ENCODE measurements at regions not wholly inside any gene's neighbourhood (a gene's known extent, or its start where the extent isn't known, plus 50 kb on each side); places are given as distances from the start of the nearest gene placed in this dataset.
"Not testable (repeated sequence)": the region's sequence is repeated elsewhere in the genome, so short reads cannot be mapped to it uniquely, and the experiment has no call there.

- no peak for DNase-seq (ENCODE audit: extremely low read depth, low read depth, low spot score)
Observed at GRCh38 chr6:97669191-97670031, 386.4 kb upstream of the MMS22L start.

DNA sequence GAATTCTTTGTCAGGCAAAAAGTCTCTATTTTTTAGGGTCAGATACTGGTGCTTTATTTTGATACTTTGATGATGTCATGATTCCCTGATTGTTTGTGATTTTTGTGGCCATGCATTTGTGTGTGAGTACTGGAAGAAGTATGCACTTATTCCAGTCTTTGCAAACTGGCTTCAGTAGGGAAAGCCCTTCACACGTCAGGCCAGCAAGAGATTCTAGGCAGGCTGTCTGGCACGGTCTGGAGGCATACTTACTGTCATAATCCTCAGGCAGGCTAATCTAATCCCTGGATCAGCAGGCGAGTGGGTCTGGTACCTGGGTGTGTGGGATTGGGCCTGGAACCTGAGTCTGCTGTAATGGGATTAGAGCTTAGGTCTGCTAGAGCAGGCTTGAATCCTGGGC is 391.8 kb upstream of the MMS22L start:
- no peak for DNase-seq (ENCODE audit: extremely low read depth, low read depth, low spot score)

DNA sequence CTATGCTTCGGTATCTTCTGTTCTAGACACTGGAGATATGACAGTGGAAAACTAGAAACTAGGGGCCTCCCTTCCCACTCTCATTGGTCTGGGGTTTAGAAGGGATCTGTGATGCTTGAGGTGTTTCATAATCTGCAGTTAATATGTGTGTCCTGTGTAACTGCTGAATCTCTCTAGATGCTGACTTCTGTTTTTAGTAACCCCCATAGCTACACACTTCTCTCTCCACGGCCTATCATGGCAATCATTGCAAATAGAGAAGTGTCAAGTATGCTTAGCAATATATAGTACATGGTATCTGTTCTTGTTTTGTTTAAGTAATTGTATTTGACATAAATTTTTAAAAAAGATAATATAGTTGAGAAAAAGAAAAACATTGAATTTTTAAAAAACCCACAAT is 394.6 kb upstream of the MMS22L start:
- DNase-seq (ENCODE audit: extremely low read depth, low read depth, low spot score): no peak

- DNase-seq (ENCODE audit: extremely low read depth, low read depth, low spot score): no peak
Observed at GRCh38 chr6:97687916-97688315, 404.9 kb upstream of the MMS22L start.

- DNase-seq (ENCODE audit: extremely low read depth, low read depth, low spot score): no peak
Observed at GRCh38 chr6:97689078-97689754, 406.2 kb upstream of the MMS22L start.

DNA sequence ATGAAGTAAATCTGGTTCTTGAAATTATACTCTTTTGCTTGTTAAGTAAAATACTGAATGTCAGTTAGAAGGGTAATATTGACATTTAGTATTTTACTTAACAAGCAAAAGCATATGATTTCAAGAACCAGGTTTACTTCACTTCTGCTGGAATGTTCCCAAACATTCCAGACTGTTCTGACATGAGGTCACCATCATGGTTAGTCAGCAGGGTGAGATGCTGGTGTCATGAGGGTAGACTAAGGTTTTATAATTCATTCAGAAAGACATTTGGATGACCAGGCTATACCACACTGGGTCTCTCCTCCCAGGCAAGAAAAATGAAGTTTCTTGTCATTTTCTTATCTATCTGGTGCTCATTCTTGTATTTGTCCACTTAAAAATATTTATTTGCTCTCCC is 414.4 kb upstream of the MMS22L start:
- no peak for DNase-seq (ENCODE audit: extremely low read depth, low read depth, low spot score)

- no peak for DNase-seq (ENCODE audit: extremely low read depth, low read depth, low spot score)
Observed at GRCh38 chr6:97701801-97702200, 418.8 kb upstream of the MMS22L start.

- no peak for DNase-seq (ENCODE audit: extremely low read depth, low read depth, low spot score)
Observed at GRCh38 chr6:97702248-97702647, 419.2 kb upstream of the MMS22L start.

DNA sequence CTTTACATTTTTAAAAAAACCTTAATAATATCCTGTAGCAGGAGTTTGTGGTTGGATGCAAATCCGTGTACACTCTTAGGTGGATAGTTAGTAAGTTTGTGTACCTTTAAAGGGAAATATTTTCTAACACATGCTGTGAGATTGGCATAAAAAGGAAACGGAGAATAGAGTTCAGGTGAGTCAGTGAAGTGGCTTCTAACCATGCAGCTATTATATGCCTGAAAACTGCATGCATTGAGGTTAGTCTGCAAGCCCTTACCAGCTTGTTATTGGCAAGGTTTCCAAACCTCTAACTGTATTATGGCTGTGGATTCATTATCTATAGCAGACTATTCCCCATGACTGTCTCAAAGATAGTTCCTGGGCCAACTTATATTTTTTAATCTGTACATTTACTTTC is 420.6 kb upstream of the MMS22L start:
- no peak for DNase-seq (ENCODE audit: extremely low read depth, low read depth, low spot score)

DNA sequence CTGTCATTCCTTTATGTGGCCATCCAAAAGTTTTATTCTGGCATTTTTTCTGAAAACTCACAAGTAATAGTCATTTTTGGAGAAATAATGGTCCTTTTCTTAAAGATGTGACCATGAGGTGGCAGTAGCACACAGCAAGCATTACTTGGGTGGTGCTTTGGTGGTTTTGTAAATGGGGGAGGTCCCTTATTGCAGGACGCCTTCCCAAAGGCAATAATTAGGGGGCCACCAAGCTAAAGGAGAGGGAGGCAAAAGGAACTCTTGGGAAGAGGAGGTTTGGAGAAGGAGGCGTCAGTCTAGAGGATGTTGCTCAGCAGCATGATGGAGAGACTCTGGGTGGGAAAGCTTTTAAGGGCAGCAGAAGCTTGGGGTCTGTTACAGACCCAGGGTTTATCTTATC is 422.6 kb upstream of the MMS22L start:
- DNase-seq (ENCODE audit: extremely low read depth, low read depth, low spot score): no peak

DNA sequence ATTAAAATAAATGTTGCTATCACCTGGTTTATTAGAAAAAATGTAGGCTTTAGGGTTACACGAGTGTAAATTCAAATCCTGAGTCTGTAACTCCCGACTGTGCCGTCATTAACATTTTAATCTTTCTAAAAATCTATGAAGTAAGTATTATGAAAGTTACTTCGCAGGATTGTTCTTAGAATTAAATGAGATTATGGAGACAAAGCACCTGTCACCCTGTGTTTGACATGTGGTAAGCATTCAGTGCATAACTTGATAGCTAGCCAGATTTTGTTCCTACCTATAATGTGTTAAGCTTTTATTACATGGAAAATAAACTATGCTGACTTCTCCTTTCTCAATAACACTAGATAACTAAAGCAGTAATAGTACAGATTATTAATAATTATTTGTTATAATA is 429.7 kb upstream of the MMS22L start:
- DNase-seq (ENCODE audit: extremely low read depth, low read depth, low spot score): no peak

DNA sequence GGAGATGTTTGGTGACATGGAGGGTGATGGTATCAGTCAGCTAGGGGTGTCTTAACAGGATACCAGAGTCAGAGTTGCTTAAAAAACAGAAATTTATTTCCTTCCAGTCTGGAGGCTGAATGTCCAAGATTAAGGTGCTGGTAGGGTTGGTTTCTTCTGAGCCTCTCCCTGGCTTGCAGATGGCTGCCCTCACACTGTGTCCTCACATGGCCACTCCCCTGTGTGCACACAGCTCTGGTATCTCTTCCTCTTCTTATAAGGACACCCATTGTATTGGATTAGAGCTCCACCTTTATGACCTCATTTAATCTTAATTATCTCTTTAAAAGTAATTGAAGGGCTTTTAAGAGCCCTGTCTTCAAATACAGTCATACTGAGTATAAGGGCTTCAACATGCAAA is 431.8 kb upstream of the MMS22L start:
- DNase-seq (ENCODE audit: extremely low read depth, low read depth, low spot score): no peak

DNA sequence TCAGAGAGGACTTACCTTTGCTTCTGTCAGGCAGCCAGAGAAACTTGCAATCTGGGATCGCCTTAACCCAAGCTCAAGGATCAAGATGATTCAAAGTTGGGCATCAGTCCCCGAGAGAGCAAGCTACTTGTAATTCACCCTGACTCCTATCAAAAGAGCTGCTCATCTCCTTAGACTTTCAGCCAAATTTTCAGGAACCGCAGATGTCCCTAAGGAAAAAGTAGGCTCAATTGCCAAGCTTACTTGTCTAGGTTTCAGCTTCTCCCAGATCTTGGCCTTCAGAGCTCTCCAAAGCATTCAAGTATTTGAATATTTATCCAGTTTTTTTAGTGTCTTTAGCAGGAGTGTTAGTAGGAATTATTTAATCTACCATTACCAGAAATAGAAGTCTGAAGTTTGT is 434.1 kb upstream of the MMS22L start:
- no peak for DNase-seq (ENCODE audit: extremely low read depth, low read depth, low spot score)

GRCh38 chr6:97726378-97726777 is 443.4 kb upstream of the MMS22L start:
- DNase-seq (ENCODE audit: extremely low read depth, low read depth, low spot score): no peak

GRCh38 chr6:97732045-97732444 is 449.0 kb upstream of the MMS22L start:
- DNase-seq (ENCODE audit: extremely low read depth, low read depth, low spot score): no peak

DNA sequence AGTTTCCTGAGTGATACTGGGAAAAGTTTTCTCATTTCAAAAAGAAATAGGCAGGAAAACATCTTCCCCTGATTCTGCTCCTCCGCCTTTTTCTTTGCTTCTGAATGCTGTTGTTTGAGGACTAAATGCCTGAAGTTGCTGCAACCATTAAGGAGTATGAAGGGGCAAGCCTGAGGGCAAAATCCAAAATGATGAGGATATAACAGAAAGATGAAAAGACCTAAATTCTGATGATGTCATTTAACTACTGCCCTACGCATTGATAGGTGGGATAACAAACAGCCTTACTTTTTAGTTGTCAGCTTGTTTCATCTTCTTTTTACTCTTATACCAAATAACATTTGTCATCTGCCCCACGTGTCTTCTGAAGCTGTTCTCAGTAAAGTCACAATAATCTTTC is 474.6 kb upstream of the MMS22L start:
- no peak for DNase-seq (ENCODE audit: extremely low read depth, low read depth, low spot score)

GRCh38 chr6:97765461-97765860 is 482.4 kb upstream of the MMS22L start:
- DNase-seq (ENCODE audit: extremely low read depth, low read depth, low spot score): no peak

- no peak for DNase-seq (ENCODE audit: extremely low read depth, low read depth, low spot score)
Observed at GRCh38 chr6:97771372-97771771, 488.4 kb upstream of the MMS22L start.

DNA sequence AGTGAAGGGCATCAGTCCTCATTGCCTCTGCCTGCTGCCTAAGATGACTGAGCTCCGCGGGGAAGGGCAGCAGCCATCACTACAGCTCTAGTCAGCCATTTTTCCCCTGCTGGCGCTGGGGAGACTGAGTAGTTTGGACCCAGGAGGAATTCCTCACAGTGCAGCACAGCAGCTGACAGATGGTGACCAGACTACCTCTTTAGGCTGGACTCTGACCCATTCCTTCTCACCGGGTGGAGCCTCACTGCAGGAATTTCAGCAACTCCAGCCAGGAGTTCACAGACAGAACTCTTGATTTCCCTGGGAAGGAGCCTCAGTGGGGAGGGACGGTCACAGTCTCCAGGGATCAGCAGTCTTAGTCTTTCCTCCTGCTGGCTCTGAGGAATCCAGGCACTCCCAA is 492.0 kb upstream of the MMS22L start:
- DNase-seq (ENCODE audit: extremely low read depth, low read depth, low spot score): no peak

DNA sequence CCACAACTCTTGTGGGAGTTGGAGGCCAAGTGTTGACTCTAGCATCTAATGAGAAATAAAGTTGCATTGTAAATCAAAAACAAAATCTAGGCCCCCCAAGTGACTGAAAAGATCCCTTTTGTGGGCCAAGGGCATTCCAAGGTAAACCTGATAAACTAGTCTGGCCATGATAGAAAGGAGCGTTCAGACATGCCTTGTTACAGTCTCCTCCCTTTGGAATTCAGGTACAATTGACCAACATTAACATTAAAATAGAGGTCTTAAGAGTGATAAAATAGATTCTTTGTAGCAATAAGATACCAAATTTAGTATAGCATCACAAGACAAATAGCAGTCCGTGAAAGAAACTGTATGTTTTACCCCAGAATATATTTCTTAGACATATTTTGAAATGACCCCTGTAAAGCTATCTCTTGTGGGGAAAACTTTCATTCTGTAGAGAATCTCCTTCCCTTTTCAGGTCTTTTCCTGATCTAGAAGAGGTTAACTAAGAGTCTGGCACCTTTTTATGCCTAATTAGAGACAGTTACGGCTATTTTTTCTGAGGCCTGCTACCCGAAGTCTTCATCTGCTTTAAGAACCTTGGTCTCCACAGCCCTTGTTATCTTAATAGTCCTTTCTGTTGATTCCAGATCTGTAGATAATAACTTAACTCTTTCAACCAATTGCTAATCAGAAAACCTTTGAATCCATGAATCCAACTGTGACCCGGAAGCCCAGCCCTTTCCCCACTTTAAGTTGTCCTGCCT is 495.4 kb upstream of the MMS22L start:
- no peak for DNase-seq (ENCODE audit: extremely low read depth, low read depth, low spot score)

DNA sequence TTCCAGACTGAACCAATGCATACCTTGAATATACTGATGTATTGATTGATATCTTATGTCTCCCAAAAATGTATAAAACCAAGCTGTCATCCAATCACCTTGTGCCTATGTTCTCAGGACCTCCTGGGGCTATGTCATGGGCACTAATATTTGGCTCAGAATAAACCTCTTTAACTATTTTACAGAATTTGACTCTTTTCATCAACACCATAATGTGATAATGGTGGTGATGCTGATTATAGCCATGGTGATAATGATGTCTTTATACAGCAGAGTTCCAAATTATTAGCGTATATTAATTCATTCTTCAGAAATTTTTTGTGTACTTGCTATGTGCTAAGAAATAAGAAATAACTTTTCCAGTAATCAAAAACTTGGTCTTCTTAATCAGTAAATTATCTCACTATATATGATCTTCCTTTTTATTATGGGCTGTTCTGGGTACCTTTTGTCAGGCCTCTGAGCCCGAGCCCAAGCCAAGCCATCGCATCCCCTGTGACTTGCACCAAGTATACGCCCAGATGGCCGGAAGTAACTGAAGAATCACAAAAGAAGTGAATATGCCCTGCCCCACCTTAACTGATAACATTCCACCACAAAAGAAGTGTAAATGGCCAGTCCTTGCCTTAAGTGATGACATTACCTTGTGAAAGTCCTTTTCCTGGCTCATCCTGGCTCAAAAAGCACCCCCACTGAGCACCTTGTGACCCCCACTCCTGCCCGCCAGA is 496.2 kb upstream of the MMS22L start:
- not testable (repeated sequence) for DNase-seq (ENCODE audit: extremely low read depth, low read depth, low spot score)
